ENCODE measurements at regions not wholly inside any gene's neighbourhood (a gene's known extent, or its start where the extent isn't known, plus 50 kb on each side); places are given as distances from the start of the nearest gene placed in this dataset.

DNA sequence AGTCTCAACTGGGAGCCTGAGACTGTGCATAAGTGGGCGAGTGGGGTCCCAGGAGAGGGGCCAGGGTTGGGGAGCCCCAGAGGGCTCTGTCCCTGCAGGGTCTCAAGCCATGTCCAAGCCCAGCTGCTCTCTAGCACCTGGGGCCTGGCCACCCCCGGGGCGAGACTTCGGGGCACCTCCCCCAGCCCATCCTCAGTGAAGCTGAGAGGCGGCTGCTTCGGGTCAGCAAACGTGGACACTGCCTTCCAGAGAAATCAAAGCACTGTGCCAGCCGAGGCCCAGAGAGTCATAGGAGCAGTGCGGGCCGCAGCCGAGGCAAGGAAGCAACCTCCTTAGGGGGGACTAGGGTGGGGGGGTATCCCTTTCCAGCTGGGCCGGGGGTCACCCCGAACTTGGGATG lies 77.5 kb downstream of the ENGASE start:
- peaks cover 6% of the 10 kb centered on the region for H3K4me1 ChIP-seq (ENCODE audit: control insufficient read depth, insufficient read depth, low read length)
- ATAC-seq, result peak; percentile 29
- H3K27me3 ChIP-seq (ENCODE audit: control insufficient read depth, insufficient read depth, low read length), result no peaks in the 10 kb centered on the region; the same call in 1 of the 2 replicates
- H3K4me3 ChIP-seq (ENCODE audit: low read depth in 2 of 2, low read length in 2 of 2), result no peak overlapping the region
- DNase-seq (ENCODE audit: low read depth, low spot score), result no peak
- POLR2A ChIA-PET, result no interaction called here
- no peaks in the 10 kb centered on the region for H3K9me3 ChIP-seq (ENCODE audit: control insufficient read depth, insufficient read depth, low read depth, low read length)
- H3K27ac ChIP-seq (ENCODE audit: low read length), result no peak overlapping the region
- no peak for TF ChIP-seq POLR2AphosphoS5 (IDR thresholded peaks at IDR 0.05; ENCODE audit: low read depth, low read length)
- TF ChIP-seq SIN3A (IDR thresholded peaks at IDR 0.05; ENCODE audit: borderline replicate concordance, insufficient read depth, low read depth, low read length), result no peak
- TF ChIP-seq TCF7L2 (IDR thresholded peaks at IDR 0.05; ENCODE audit: low read depth, low read length), result no peak
- TF ChIP-seq, protein P1, sequence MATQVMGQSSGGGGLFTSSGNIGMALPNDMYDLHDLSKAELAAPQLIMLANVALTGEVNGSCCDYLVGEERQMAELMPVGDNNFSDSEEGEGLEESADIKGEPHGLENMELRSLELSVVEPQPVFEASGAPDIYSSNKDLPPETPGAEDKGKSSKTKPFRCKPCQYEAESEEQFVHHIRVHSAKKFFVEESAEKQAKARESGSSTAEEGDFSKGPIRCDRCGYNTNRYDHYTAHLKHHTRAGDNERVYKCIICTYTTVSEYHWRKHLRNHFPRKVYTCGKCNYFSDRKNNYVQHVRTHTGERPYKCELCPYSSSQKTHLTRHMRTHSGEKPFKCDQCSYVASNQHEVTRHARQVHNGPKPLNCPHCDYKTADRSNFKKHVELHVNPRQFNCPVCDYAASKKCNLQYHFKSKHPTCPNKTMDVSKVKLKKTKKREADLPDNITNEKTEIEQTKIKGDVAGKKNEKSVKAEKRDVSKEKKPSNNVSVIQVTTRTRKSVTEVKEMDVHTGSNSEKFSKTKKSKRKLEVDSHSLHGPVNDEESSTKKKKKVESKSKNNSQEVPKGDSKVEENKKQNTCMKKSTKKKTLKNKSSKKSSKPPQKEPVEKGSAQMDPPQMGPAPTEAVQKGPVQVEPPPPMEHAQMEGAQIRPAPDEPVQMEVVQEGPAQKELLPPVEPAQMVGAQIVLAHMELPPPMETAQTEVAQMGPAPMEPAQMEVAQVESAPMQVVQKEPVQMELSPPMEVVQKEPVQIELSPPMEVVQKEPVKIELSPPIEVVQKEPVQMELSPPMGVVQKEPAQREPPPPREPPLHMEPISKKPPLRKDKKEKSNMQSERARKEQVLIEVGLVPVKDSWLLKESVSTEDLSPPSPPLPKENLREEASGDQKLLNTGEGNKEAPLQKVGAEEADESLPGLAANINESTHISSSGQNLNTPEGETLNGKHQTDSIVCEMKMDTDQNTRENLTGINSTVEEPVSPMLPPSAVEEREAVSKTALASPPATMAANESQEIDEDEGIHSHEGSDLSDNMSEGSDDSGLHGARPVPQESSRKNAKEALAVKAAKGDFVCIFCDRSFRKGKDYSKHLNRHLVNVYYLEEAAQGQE (IDR thresholded peaks at IDR 0.05; ENCODE audit: insufficient read depth in 1 of 2, low read depth in 2 of 2, low read length in 1 of 2), result no peak
- TF ChIP-seq, protein P2, sequence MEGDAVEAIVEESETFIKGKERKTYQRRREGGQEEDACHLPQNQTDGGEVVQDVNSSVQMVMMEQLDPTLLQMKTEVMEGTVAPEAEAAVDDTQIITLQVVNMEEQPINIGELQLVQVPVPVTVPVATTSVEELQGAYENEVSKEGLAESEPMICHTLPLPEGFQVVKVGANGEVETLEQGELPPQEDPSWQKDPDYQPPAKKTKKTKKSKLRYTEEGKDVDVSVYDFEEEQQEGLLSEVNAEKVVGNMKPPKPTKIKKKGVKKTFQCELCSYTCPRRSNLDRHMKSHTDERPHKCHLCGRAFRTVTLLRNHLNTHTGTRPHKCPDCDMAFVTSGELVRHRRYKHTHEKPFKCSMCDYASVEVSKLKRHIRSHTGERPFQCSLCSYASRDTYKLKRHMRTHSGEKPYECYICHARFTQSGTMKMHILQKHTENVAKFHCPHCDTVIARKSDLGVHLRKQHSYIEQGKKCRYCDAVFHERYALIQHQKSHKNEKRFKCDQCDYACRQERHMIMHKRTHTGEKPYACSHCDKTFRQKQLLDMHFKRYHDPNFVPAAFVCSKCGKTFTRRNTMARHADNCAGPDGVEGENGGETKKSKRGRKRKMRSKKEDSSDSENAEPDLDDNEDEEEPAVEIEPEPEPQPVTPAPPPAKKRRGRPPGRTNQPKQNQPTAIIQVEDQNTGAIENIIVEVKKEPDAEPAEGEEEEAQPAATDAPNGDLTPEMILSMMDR (IDR thresholded peaks at IDR 0.05), result no peak
- CTCF ChIA-PET, result interaction anchor here (0.5 kb wide), 1 partner anchor 73 kb away, joined by 9 read pairs; no protein-coding TSS in a partner anchor
- intact Hi-C loops (cut with micrococcal nuclease; ENCODE audit: unreplicated experiment) (no loop called here), in situ Hi-C loops (cut with HindIII; ENCODE audit: low pct_unique_long_range_greater_than_20kb, low sequenced_read_pairs) (no loop called here)
- BruUV-seq (replicated peaks), result no TSS peak
- no peaks in the 10 kb centered on the region for H3K36me3 ChIP-seq (ENCODE audit: control insufficient read depth, insufficient read depth, low read length)

DNA sequence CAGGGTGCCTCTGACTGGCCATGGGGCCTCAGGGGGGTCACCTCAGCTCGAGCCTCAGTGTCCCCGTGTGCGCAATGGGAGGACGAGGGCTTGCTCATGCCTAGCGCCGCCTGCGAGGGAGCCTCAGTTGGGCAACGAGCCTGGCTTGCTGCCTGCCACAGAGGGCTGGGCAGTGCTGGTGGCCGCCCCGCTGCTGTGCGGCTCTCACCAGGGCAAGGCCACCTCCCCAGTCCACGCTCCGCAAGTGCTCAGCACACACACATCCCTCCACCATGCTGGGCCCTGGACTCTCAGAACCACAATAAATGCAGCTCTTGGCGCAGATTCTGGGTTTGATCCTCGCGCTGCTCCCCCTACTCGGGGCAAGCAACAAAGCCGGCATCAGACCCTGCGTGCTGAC lies 76.2 kb downstream of the ENGASE start:
- ChIA-PET POLR2A (no interaction called here), CTCF (no interaction called here)
- Histone ChIP-seq H3K36me3 (ENCODE audit: control insufficient read depth, insufficient read depth, low read length) (no peaks in the 10 kb centered on the region), H3K4me3 (ENCODE audit: low read depth in 2 of 2, low read length in 2 of 2) (no peak overlapping the region), H3K9me3 (ENCODE audit: control insufficient read depth, insufficient read depth, low read depth, low read length) (no peaks in the 10 kb centered on the region), H3K4me1 (ENCODE audit: control insufficient read depth, insufficient read depth, low read length) (peaks cover 6% of the 10 kb centered on the region), H3K27me3 (ENCODE audit: control insufficient read depth, insufficient read depth, low read length) (no peaks in the 10 kb centered on the region; the same call in 1 of the 2 replicates), H3K27ac (ENCODE audit: low read length) (no peak overlapping the region)
- intact Hi-C loops (cut with micrococcal nuclease; ENCODE audit: unreplicated experiment) (no loop called here), in situ Hi-C loops (cut with HindIII; ENCODE audit: low pct_unique_long_range_greater_than_20kb, low sequenced_read_pairs) (no loop called here)
- no peak for TF ChIP-seq POLR2AphosphoS5 (IDR thresholded peaks at IDR 0.05; ENCODE audit: low read depth, low read length)
- TF ChIP-seq SIN3A (IDR thresholded peaks at IDR 0.05; ENCODE audit: borderline replicate concordance, insufficient read depth, low read depth, low read length), result no peak
- TF ChIP-seq, protein P1 (IDR thresholded peaks at IDR 0.05; ENCODE audit: insufficient read depth in 1 of 2, low read depth in 2 of 2, low read length in 1 of 2), result no peak
- TF ChIP-seq, protein P2 (IDR thresholded peaks at IDR 0.05), result no peak
- TF ChIP-seq TCF7L2 (IDR thresholded peaks at IDR 0.05; ENCODE audit: low read depth, low read length), result no peak
- ATAC-seq, result peak; percentile 42
- no peak for DNase-seq (ENCODE audit: low read depth, low spot score)
- no TSS peak for BruUV-seq (replicated peaks)
